GM18505 (cell line): ENCODE measurements at regions not wholly inside any gene's neighbourhood (a gene's known extent, or its start where the extent isn't known, plus 50 kb on each side); places are given as distances from the start of the nearest gene placed in this dataset.

Experiments
- ATAC-seq: cut with Tn5 transposase; IDR thresholded peaks from one replicate; pipeline ENCODE4 v1.9.1; 2021; ENCODE audit not compliant: unreplicated experiment
- POLR2A ChIP-seq: IDR thresholded peaks from 4 replicates; pipeline ENCODE4 v1.6.1; 2011; ENCODE audit warnings: borderline replicate concordance; ENCODE audit not compliant: insufficient read depth, insufficient read length; ENCODE audit errors: extremely low read depth

DNA sequence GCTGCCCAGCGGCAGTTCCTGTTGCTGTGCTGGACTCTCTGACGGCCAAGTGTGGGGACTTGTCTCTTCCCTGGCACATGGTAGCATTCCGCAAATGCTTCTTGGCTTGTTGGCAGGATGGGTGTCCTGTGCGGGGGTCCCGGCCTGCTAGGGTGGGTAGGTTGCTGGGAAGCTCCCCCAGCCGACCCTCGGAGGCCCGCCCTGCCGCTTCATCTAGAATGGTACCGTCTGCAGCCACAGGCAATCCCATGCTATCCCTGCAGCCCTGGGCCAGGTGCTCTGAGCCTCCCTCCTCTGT lies 78.3 kb upstream of the LHX1 start:
- no peak for ATAC-seq
- no peak for TF ChIP-seq POLR2A

DNA sequence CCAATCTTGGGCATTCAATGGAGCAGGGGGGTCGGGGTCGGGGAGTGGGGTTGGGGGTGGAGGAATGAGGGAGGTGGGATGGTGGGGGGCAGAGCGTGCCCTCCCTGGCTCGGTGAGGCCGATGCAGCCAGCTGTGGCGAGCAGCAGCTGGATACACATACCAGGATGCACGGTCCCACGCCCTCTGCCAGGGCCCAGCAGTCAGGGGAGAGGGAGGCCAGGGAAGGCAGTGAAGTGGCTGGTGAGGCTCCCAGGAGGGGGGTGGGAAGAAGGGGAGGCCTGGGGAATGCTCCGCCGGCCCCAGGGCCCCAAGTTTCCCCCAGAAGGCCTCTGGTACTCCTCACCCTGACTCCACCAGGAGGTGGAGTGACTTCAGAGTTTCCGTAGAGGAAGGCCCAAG lies 77.6 kb upstream of the LHX1 start:
- no peak for ATAC-seq
- no peak for TF ChIP-seq POLR2A

DNA sequence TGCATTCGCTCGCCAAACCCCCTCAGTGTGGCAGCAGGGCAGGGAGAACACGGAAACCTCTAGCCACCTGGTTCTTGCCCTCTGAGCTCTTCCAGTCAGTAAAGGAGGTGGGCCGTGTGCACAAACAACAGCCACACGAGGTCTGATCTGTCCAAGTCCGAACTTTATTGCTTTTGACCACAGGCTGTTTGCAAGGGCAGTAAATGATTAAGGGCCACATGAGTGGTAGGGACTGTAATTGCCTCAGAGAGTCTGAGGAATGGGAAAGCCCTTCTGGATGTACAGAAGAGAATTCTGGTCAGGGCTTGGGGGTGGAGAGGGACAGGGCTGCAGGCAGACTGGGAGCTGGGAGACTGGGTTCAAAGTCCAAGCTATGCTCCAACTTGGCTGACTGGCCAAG lies 75.7 kb upstream of the LHX1 start:
- no peak for TF ChIP-seq POLR2A
- no peak for ATAC-seq

DNA sequence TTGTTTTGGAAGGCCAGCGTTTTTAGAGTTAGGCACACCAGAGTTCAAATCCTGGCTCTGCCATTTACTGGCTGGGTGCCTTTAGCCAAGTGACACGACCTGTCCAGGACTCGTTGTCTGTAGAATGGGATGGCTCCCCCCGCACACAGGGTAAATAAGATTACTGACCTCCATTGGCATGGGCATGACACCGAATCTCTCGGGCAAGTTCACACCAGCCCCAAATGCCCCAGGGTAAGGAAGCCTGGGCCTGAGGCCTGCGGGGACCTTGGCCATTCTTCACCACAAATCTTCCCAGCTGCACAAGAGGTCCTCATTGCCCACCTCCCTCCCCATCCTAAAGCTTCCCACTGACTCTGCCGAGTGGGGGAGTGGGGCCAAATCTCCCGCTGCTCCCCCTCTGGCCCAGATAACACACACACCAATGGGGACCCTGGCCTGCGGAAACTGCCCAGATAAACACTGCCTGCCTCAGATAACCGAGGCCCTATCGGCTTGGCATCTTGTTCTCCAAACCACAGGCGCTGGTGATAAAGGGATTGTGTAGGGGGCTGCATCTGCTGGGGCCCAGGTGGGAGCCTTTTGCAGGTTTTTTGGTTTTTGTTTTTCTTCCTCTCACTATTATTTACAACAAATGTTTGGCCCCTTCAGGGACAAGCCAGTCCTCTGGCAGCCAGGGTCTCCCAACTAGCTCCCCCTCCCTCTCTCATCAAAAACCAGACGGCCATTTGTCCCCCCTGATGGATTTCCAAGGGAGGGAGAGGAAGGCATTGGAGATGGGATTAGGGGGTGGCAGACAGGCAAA lies 75.0 kb upstream of the LHX1 start:
- ATAC-seq, result no peak
- TF ChIP-seq POLR2A, result no peak

DNA sequence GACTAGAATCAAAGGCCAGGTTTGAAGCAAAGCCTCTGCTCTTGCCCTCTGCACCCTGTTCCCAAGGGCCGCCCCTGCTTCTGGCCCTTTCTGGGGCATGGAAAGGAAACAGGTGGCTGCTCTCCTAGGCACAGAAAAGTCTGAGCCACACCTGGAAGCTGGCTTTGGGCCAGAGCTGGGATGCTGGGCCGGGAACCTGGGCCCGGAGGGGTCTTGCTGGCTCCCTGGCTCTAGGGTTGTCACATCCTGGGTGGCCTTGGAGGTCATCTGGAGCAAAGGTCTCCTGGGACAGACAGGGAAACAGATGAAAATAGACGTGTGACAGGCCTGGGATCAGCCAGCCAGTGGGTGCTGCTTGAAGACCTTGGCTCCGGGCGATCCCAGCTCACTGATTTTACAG lies 74.1 kb upstream of the LHX1 start:
- no peak for TF ChIP-seq POLR2A
- ATAC-seq, result no peak

DNA sequence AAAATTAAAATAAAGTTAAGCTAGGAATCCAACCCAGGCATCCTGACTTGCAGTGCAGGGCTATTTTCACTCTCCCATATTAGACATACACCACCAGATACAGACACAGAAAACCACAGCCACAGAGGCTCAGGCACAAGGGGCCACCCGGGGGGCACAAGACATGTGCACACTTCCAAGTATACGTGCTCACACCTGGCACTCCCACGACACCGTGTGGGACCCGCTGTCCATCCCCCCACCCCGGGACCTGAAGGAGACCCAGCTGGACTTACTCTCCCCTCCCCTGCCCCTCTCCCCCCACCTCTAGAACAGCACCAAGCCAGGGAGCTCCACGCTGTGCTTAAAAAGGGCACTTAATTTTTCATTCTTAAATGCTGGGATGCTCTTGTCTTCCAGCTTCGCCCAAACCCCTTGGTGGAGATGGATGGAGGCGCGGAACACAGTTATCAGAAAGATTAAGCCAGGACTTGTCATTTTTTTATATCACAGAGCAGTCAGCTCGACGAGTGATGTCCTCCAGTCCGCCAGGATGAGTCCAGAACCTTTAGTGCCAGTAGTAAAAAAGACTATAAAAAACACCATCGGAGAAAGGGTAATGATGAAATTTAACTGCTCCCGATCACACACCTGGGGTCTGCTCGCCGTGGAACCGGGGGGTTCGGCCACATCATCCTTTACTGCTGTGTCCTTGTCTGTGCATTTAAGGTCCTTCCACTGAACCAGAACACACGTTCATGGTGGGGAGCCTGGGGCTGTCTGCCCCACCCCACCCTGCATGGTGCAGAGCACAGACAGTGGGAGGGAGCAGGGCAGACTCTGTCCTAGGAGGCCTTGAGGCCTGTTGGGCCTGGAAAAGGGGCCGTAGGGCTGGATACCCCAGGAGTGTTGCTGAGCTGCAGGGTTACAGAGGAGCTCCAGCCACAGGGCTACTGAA lies 73.3 kb upstream of the LHX1 start:
- no peak for ATAC-seq
- TF ChIP-seq POLR2A, result no peak

DNA sequence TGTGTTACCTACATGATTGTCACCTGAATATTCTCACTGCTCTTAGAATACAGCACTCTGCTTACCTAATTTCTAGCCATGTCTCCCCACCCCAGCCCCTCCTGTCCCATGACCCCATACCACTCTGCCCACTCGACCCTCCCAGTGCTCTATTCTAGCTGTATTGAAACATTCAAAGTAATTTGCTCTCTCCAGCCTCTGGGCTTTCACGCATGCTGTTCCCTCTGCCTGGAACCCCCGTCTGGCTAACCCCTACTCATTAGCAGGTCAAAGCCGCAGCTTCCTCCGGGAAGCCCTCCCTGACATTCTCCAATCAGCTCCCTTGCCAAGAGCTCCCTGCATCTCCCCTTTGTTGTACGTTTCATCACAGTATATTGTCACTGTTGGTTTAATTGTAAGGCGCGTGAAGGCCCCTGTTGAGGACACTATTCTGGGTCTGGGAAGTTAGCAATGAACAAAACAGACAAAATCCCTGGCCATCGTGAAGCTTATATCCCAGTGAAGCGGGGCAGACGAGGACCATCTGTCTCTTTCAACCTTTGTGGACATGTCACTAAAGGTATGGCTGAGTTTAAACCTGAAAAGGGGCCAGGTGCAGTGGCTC lies 72.3 kb upstream of the LHX1 start:
- no peak for TF ChIP-seq POLR2A

DNA sequence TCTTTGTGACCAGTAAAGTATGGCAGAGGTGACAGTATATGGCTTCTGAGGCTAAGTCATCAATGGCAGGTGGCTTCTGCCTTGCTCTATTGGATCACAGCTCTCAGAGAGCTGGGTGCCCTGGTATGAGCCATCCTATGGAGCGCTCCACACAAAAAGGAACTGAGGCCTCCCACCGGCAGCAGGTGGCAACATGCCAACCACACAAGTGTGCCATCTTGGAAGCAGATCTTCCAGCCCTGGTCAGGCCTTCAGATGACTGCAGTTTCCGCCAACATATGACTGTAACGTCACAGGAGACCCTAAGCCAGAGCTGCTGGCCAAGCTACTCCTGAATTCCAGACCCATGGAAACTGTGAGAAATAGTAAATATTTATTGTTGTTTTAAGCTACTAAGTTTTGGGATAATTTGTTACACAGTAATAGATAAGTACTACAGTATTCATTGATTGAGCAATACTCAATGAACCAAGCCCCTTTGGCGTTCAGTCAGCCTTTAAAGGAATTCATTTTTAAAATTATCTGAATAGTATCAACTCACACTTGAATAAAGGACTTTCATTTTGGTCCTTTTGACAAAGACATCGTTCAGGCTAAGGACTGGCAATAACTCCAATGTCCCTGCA lies 69.4 kb upstream of the LHX1 start:
- no peak for TF ChIP-seq POLR2A

More for the DNA sequence above, 72.3 kb upstream of the LHX1 start:
- no peak for ATAC-seq

DNA sequence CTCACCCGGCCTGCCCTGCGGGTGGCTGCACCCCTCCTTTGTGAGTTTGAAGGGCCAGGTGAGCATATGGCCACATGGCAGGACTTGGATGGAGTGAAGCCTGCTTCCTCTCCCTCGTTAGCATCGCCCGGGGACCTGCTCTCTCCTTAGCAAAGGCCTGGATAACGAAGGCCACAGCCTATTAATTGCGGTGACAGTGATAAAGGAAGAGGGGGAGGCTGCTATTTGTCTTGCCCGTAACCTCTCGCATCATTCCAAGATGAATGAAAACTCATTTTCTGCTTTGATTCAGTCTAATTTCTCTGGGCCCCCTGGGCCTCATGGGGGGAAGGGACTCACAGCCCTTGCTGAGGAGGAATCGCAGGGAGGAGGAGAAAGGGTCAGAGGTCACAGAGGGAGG lies 68.5 kb upstream of the LHX1 start:
- no peak for TF ChIP-seq POLR2A
- ATAC-seq, result no peak

More for the DNA sequence above, 69.4 kb upstream of the LHX1 start:
- no peak for ATAC-seq

DNA sequence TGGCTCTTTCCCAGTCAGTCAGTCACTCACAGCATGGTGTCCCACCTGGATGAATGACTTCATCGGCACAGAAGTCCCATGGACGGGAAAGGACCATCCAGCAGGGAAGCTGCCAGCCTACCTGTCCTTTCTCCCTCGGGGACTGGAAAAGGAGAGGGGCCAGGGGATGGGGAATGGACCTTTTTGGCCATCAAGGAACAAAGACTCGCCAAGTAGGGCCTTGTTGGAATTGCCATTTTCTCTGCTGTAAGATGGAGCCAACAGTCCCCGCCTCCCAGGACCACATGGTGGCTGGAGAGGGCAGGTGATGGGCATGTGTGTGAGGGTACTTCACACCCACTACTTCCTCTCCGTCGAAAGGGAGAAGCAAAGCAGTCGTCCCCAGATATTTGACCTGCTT lies 67.8 kb upstream of the LHX1 start:
- no peak for TF ChIP-seq POLR2A
- no peak for ATAC-seq

DNA sequence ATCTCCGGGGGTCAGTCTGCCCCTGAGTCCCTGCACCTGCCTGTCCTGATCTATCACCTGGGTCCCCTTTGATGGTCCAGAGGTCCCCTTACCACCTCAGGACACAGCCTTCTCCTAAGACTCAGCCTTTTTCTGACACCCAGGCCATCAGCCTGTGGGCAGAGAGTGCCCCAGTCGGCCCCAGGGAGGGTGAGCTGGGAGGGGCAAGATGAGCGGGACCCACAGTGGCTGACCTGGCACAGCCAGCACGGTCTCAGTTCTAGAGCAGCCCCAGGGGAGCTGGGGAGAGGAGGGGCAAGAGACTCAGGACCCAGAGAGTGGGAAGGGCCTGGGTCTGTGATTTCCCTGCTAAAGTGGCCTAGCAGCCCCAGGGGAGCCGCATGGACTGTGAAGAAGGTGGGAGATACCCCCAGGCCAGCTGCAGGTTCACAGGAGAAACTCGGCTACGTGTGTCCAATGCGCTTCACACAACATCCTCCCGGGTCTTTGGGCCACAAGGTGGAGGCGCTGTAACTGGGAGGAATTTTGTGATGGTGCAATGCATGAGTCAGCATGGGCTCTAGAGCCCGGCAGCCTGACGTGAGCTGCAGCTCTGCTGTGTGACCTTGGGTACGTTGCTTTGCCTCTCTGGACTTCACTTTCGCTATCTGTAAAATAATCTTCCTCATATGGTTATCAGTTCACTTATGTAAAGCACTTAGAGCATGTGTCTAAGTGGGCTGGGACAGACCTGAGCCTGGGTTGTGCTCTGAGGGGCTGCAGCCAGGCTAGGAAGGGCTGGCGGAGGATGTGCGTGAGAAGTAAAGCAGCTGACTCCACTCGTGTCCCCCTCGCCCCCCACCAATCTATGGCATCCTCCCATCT lies 67.2 kb upstream of the LHX1 start:
- TF ChIP-seq POLR2A, result no peak
- ATAC-seq, result no peak

DNA sequence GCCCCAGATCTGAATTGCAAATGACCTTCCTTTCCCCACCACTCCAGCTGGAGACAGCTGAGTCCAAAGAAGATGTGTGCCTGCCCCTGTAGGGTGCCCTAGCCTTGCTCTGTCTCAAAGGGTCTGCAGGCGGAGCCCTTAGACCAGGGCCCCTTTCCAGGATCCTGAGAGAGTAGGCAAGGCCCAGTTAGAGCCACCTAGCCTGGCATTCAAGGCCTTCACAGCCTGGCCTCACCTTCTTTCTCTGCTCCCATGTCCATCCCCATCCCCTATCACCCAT lies 66.6 kb upstream of the LHX1 start:
- no peak for TF ChIP-seq POLR2A
- no peak for ATAC-seq
